HG03521 (cell line): ENCODE measurements at regions not wholly inside any gene's neighbourhood (a gene's known extent, or its start where the extent isn't known, plus 50 kb on each side); places are given as distances from the start of the nearest gene placed in this dataset.
"Not testable (repeated sequence)": the region's sequence is repeated elsewhere in the genome, so short reads cannot be mapped to it uniquely, and the experiment has no call there.

Source experiments
- ATAC-seq: cut with Tn5 transposase; IDR thresholded peaks from one replicate; pipeline ENCODE4 v1.9.1; 2021; ENCODE audit warnings: mild to moderate bottlenecking, moderate library complexity; ENCODE audit not compliant: unreplicated experiment

- no peak for ATAC-seq
Measured at GRCh38 chr14:48738186-48738925, 847.8 kb downstream of the RPS29 start.

- no peak for ATAC-seq
Measured at GRCh38 chr14:48735607-48736006, 850.6 kb downstream of the RPS29 start.

- no peak for ATAC-seq
Measured at GRCh38 chr14:48731260-48731659, 854.9 kb downstream of the RPS29 start.

GRCh38 chr14:48726080-48726642, 860.0 kb downstream of the RPS29 start:
- ATAC-seq = no peak

- ATAC-seq = no peak
Measured at GRCh38 chr14:48725051-48725734, 861.0 kb downstream of the RPS29 start.

DNA sequence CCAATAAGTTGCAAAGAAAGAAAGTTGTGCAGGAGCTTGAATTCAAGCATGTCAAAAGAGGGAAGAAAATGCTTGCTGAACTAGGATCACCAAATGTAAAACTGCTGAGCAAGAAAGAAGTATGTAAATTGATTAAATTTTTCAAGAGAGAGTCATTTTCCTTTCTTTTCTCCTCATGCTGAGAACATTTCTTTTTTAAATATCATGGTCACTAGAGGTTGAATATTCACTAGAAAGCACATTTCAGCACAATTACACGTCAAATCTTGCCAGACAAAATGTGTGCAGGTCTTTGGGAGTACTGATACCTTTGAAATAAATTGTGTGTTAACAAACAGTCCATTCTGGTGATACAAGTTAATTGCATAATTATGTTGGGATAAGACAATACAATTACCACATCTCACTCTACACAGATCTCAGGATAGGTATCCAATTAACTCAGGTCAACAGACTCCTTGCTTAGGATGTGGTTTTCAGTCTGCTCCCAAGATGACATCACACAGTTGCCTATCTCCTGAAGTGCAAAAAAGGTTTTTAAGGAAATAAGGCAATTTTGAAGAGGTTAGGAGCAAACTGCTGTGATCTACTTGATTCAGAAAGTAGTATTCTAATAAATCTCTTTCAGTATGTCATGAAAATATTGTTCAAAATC, 862.2 kb downstream of the RPS29 start:
- no peak for ATAC-seq

- ATAC-seq = no peak
Measured at GRCh38 chr14:48714366-48714765, 871.8 kb downstream of the RPS29 start.

DNA sequence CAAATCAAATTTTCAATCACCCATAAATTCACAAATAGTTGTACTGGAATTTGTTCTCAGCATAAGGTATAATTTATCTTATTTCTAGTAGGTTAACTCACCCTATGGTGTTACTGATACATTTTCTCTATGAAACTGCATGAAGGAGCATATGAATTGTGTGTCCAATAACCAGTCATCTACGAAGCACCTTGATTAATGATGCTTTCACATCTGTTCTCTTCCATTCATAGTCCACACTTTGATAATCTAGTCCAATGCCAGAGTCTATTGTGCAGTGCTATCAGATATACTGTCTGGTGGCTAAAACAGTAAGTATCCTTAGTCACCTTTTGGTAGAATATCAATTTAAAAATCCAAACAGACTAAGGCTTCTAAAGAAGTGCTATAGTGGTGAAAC, 876.0 kb downstream of the RPS29 start:
- ATAC-seq = no peak

GRCh38 chr14:48709277-48709785, 876.8 kb downstream of the RPS29 start:
- ATAC-seq = no peak

- no peak for ATAC-seq
Measured at GRCh38 chr14:48704639-48705038, 881.5 kb downstream of the RPS29 start.

DNA sequence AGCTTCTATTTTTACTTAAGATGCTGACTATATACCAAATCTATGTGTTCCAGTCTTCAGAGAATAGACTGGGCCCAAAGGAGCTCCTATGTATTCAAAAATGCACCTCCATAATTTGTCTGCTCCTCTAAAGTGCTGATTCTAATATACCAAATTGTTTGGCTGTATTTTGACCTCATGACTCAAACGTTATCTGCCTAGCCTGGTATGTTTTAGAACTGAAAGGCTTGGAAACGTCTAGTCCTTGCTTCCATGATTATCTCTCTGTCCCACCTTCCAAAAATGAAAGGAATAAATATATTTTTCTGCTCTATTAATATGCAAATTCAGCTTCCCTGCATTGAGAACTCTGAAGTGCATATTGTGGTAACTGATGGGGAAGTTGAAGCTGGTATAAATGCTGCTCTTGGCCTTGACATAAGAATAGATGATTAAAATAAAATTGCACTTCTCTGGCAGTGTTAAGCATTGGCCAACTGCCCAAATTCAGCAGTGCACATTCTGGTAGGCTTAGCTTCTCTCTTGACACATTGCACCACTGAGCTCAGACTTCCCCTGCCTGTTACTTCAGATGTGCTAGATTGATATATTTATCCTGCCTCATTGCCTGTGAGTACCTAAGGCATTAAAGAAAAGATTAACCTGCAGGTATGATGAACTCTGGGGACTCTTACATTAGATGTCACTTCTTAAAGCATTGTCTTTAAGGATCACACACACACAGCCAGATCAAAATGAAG, 882.3 kb downstream of the RPS29 start:
- ATAC-seq = no peak

DNA sequence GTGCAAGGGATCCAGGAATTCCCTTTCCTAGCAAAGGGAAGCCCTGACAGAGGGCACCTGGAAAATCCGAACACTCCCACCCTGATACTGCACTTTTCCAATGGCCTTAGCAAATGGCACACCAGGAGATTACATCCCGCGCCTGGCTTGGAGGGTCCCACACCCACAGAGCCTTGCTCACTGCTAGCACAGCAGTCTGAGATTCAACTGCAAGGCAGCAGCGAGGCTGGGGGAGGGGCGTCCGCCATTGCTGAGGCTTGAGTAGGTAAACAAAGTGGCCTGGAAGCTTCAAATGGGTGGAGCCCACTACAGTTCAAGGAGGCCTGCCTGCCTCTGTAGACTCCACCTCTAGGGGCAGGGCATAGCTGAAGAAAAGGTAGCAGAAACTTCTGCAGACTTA, 888.8 kb downstream of the RPS29 start:
- ATAC-seq = not testable (repeated sequence)

DNA sequence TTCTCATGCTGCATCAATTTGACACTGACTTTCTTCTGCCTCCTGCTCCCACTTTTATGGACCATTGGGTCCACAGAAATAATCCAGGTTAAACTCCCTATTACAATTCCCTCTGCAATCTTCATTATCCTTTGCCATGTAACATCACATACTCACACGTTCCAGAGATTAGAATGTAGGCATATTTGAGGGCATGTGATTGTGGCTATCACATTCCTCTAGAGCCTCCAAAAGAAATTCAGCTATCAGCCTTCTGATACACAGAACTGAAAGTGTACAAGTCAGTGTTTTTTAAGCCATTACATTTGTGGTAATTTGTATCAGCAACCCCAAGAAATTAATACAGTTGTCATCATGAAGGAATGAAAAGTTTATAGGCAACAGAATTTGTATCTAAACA, 892.4 kb downstream of the RPS29 start:
- no peak for ATAC-seq

GRCh38 chr14:48690349-48690748, 895.8 kb downstream of the RPS29 start:
- no peak for ATAC-seq

- no peak for ATAC-seq
Measured at GRCh38 chr14:48686650-48687049, 899.5 kb downstream of the RPS29 start.

- ATAC-seq = no peak
Measured at GRCh38 chr14:48672506-48672905, 913.7 kb downstream of the RPS29 start.

DNA sequence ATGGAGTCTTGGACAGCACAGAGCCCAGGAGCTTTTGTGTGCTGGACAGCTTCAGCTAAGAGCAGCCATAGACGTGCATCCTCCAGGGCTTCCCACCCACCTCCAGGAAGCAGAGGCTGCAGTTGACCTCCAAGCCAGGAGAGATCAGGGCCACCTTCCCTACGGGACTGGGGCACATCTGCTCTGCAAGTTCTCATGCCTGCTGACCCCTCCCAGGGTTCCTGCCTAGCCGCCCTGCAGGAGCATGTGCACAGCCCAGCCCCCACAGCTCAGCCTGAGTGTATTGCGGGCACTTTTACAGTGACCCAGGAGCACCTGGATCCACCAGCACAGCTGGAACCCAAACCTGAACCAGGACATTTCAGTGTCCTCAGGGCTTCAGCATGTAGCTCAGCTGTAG, 915.2 kb downstream of the RPS29 start:
- ATAC-seq = no peak

DNA sequence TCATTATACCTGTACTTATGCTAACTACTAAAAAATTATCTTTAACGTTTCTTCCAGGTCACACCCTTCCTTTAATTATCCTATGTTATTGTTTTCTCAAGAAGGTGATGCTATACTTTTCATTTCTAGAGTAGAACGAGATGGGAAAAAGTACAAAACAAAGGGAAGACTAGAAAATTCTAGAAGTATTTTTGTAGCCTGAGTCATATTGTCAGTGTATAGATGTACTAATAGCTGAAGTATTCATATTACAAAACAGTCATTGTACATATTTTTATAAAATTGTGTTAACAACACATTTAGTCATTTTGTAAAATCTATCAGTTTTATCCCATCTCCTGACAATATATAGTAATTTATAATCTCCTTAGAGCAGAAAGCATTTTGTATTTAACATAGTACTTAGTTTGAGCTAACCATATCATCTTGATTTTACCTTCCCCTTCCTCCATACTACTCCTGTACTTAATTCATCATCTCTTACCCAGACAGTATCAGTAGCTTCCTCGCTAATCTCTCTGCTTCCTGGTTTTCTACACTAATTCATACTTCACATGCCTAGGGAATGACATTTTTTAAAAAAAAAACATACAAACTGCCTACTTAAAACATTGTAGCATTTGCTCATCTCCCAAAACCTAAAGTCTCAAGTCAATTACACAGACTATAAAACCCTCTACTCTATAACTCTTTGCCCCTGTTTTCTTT, 920.9 kb downstream of the RPS29 start:
- no peak for ATAC-seq

DNA sequence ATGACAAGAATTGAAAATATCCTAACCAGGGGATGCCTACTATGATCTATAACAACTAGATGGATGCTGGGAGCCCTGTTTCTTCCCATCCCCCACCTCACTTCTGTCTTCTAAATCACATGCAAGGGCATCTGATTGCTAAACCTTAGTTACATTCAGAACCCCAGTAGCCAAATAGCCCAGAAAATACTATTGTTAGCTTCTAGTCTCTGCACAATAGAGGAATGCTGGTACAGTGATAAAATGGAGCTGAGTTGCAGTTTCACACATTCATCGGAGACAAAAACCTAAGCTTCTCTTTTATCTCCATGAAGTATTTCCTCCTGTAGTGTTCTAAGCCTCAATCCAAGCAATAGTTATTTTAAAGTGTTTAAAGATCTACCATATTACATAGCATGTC, 942.9 kb downstream of the RPS29 start:
- no peak for ATAC-seq

DNA sequence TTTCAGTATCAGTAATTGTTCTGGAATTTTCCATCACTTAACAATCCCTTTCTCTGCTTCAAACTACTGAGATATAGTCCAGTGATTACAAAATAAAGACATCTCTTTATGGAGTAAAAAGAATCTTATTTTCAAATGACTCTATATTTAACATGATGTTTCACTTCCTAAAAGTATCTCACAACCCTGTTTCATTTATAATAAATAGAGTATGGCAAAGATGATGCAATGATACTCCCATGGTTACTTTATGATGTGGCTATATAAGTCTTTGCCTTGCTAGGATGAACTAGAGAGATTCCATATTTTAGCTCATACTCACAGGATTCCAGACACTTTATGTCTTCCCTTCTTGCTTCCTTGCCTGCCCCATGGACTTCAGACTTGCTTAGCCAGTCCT, 953.5 kb upstream of the MDGA2 start:
- no peak for ATAC-seq
